ENCODE measurements at regions not wholly inside any gene's neighbourhood (a gene's known extent, or its start where the extent isn't known, plus 50 kb on each side); places are given as distances from the start of the nearest gene placed in this dataset.

GRCh38 chr13:94968757-94969086 lies 256.4 kb upstream of the SOX21 start:
- no peak overlapping the region for H3K4me3 ChIP-seq (ENCODE audit: low read depth, low read length)
- no peak for TF ChIP-seq CTCF (IDR thresholded peaks at IDR 0.05; ENCODE audit: low read depth, low read length, missing control alignments)
- no peak for DNase-seq (ENCODE audit: low read depth)

GRCh38 chr13:94968040-94968756 lies 255.9 kb upstream of the SOX21 start:
- H3K4me3 ChIP-seq (ENCODE audit: low read depth, low read length), result no peak overlapping the region
- TF ChIP-seq CTCF (IDR thresholded peaks at IDR 0.05; ENCODE audit: low read depth, low read length, missing control alignments), result no peak
- no peak for DNase-seq (ENCODE audit: low read depth)

GRCh38 chr13:94967183-94968039 lies 255.1 kb upstream of the SOX21 start:
- DNase-seq (ENCODE audit: low read depth), result no peak
- no peak overlapping the region for H3K4me3 ChIP-seq (ENCODE audit: low read depth, low read length)
- TF ChIP-seq CTCF (IDR thresholded peaks at IDR 0.05; ENCODE audit: low read depth, low read length, missing control alignments), result no peak

- DNase-seq (ENCODE audit: low read depth), result no peak
- no peak for TF ChIP-seq CTCF (IDR thresholded peaks at IDR 0.05; ENCODE audit: low read depth, low read length, missing control alignments)
- no peak overlapping the region for H3K4me3 ChIP-seq (ENCODE audit: low read depth, low read length)
Measured at GRCh38 chr13:94966422-94966955, 254.1 kb upstream of the SOX21 start.

GRCh38 chr13:94959626-94960025 lies 247.3 kb upstream of the SOX21 start:
- no peak for TF ChIP-seq CTCF (IDR thresholded peaks at IDR 0.05; ENCODE audit: low read depth, low read length, missing control alignments)
- no peak overlapping the region for H3K4me3 ChIP-seq (ENCODE audit: low read depth, low read length)
- no peak for DNase-seq (ENCODE audit: low read depth)

GRCh38 chr13:94956417-94957110 lies 244.2 kb upstream of the SOX21 start:
- TF ChIP-seq CTCF (IDR thresholded peaks at IDR 0.05; ENCODE audit: low read depth, low read length, missing control alignments), result no peak
- no peak overlapping the region for H3K4me3 ChIP-seq (ENCODE audit: low read depth, low read length)
- DNase-seq (ENCODE audit: low read depth), result no peak
